ENCODE measurements at regions not wholly inside any gene's neighbourhood (a gene's known extent, or its start where the extent isn't known, plus 50 kb on each side); places are given as distances from the start of the nearest gene placed in this dataset.

- TF ChIP-seq HMBOX1 (IDR thresholded peaks at IDR 0.05): no peak
- TF ChIP-seq CBX2 (IDR thresholded peaks at IDR 0.05; ENCODE audit: insufficient read depth, low read length, poor library complexity, severe bottlenecking): no peak
- TF ChIP-seq CTCF (IDR thresholded peaks at IDR 0.05 in 2 of 3, conservative IDR thresholded peaks at IDR 0.05 in 1 of 3; ENCODE audit: insufficient read depth in 2 of 3, low read depth in 1 of 3, low read length in 3 of 3): no peak
- TF ChIP-seq NFIX (CRISPR knock-in tag; IDR thresholded peaks at IDR 0.05; ENCODE audit: low read depth): no peak
- TF ChIP-seq ZNF561 (CRISPR knock-in tag; conservative IDR thresholded peaks at IDR 0.05): no peak
- TF ChIP-seq PATZ1 (CRISPR knock-in tag; IDR thresholded peaks at IDR 0.05; ENCODE audit: borderline replicate concordance): no peak
- no peak for TF ChIP-seq DNMT1 (IDR thresholded peaks at IDR 0.05)
- TF ChIP-seq FUS (optimal IDR thresholded peaks at IDR 0.05; ENCODE audit: low read depth, low read length): no peak
Measured at GRCh38 chr3:96183871-96184270, 630.5 kb upstream of the EPHA6 start.

Measured in K562 (cell line).